Esophagus mucosa (tissue), 1 donor: ENCODE measurements at regions not wholly inside any gene's neighbourhood (a gene's known extent, or its start where the extent isn't known, plus 50 kb on each side); places are given as distances from the start of the nearest gene placed in this dataset.
A peak's percentile ranks its signal among the peaks of the same experiment; 100 is the strongest.

Source experiments
- ATAC-seq: fragments of 200-7000 bp; cut with Tn5 transposase; one replicate; pipeline ENCODE4 v1.9.1; 2020
- donor health status: DM: yes; HTN: yes; CAD: no.

- no peak for ATAC-seq
These were observed 223.4 kb downstream of the SPTSSA start for GRCh38 chr14:34238610-34239009.

GRCh38 chr14:34237677-34238076, 224.4 kb downstream of the SPTSSA start:
- ATAC-seq: no peak

- no peak for ATAC-seq
These were observed 225.0 kb downstream of the SPTSSA start for GRCh38 chr14:34237081-34237480.

GRCh38 chr14:34235643-34236300, 226.3 kb downstream of the SPTSSA start:
- no peak for ATAC-seq

GRCh38 chr14:34234258-34234657, 227.8 kb downstream of the SPTSSA start:
- ATAC-seq: no peak

GRCh38 chr14:34233619-34234018, 228.4 kb downstream of the SPTSSA start:
- ATAC-seq: no peak

- no peak for ATAC-seq
These were observed 229.2 kb downstream of the SPTSSA start for GRCh38 chr14:34232790-34233189.

GRCh38 chr14:34231626-34232025, 230.4 kb downstream of the SPTSSA start:
- no peak for ATAC-seq

GRCh38 chr14:34229140-34229539, 232.9 kb downstream of the SPTSSA start:
- no peak for ATAC-seq

GRCh38 chr14:34228650-34228976, 233.4 kb downstream of the SPTSSA start:
- ATAC-seq: no peak

- ATAC-seq: peak; percentile 87
These were observed 234.0 kb downstream of the SPTSSA start for GRCh38 chr14:34227834-34228649.

- no peak for ATAC-seq
These were observed 237.8 kb downstream of the SPTSSA start for GRCh38 chr14:34224221-34224620.

GRCh38 chr14:34223373-34224148, 238.5 kb downstream of the SPTSSA start:
- ATAC-seq: no peak

- no peak for ATAC-seq
These were observed 239.2 kb downstream of the SPTSSA start for GRCh38 chr14:34222867-34223266.

GRCh38 chr14:34222122-34222521, 239.9 kb downstream of the SPTSSA start:
- ATAC-seq: no peak

GRCh38 chr14:34220921-34221320, 241.1 kb downstream of the SPTSSA start:
- ATAC-seq: no peak

GRCh38 chr14:34220378-34220706, 241.7 kb downstream of the SPTSSA start:
- ATAC-seq: no peak

GRCh38 chr14:34219661-34220377, 242.2 kb downstream of the SPTSSA start:
- ATAC-seq: no peak

GRCh38 chr14:34218881-34219280, 243.2 kb downstream of the SPTSSA start:
- ATAC-seq: no peak

GRCh38 chr14:34214961-34215360, 247.1 kb downstream of the SPTSSA start:
- ATAC-seq: no peak

- no peak for ATAC-seq
These were observed 248.7 kb downstream of the SPTSSA start for GRCh38 chr14:34213332-34213731.

- ATAC-seq: no peak
These were observed 249.7 kb downstream of the SPTSSA start for GRCh38 chr14:34212172-34212929.
